SW480 (cell line): ENCODE measurements at regions not wholly inside any gene's neighbourhood (a gene's known extent, or its start where the extent isn't known, plus 50 kb on each side); places are given as distances from the start of the nearest gene placed in this dataset.
"Not testable (repeated sequence)": the region's sequence is repeated elsewhere in the genome, so short reads cannot be mapped to it uniquely, and the experiment has no call there.

Source experiments
- DNase-seq: peaks from one replicate; pipeline ENCODE4 v3.0.0-alpha.2; 2016; ENCODE audit warnings: low spot score

- peak; percentile 36 for DNase-seq
Observed at GRCh38 chr4:126850286-126850685, 782.5 kb upstream of the INTU start.

DNA sequence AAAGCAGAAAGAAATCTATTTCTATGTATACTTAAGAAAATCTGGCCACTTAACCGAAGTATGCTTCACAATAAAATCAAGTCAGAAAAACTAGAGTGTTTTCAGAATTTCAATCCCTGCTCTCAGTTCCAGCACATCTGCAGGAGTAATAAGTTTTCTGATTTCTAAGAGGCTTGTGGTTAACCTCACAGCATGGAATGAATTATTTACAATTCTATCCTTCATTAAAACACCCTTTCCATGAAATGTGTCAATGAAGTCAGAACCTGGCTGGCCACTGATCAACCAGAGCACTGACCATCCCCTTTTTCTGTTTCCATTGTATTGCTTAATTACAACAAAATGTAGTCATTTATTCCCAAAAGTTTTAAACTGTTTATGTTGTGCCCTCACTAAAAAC, 781.4 kb upstream of the INTU start:
- DNase-seq = no peak

GRCh38 chr4:126853715-126854114, 779.0 kb upstream of the INTU start:
- DNase-seq = no peak

- no peak for DNase-seq
Observed at GRCh38 chr4:126856906-126857305, 775.9 kb upstream of the INTU start.

DNA sequence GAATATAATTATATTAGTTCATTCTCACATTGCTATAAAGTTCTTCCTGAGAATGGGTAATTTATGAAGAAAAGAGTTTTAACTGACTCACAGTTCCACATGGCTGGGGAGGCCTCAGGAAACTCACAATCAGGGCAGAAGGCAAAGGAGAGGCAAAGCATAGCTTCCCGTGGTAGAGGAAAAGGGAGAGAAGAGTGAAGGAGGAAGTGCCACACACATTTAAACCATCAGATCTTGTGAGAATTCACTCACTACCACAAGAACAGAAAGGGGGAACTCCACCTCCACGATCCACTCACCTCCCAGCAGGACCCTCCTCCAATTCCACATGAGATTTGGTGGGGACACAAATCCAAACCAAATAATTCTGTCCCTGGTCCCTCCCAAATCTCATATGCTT, 773.4 kb upstream of the INTU start:
- no peak for DNase-seq

DNA sequence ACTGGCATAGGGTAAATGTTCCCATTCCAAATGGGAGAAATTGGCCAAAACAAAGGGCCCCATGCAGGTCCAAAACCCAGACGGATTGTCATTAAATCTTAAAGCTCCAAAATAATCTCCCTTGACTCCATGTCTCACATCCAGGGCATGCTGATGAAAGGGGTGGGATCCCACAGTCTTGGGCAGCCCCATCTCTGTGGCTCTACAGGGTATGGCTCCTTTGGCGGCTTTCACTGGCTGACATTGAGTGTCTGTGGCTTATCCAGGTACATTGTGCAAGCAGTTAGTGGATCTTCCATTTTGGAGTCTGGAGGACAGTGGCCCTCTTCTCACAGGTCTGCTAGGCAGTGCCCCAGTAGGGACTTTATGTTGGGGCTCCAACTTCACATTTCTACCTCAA, 772.9 kb upstream of the INTU start:
- no peak for DNase-seq

DNA sequence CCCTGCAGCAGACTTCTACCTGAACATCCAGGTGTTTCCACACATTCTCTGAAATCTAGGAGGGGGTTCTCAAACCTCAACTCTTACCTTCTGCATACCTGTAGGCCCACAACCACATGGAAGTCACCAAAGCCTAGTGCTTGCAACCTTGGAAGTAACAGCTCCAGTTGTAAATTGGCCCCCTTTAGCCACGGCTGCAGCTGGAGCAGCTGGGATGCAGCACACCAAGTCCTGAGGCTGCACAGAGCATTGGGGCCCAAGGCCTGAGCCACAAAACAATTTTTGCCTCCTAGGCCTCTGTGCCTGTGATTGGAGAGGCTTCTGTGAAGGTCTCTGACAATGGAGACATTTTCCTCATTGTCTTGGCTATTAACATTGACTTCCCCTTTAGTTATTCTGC, 772.4 kb upstream of the INTU start:
- no peak for DNase-seq

- no peak for DNase-seq
Observed at GRCh38 chr4:126869967-126870366, 762.8 kb upstream of the INTU start.

GRCh38 chr4:126871810-126872209, 760.9 kb upstream of the INTU start:
- DNase-seq = no peak

DNA sequence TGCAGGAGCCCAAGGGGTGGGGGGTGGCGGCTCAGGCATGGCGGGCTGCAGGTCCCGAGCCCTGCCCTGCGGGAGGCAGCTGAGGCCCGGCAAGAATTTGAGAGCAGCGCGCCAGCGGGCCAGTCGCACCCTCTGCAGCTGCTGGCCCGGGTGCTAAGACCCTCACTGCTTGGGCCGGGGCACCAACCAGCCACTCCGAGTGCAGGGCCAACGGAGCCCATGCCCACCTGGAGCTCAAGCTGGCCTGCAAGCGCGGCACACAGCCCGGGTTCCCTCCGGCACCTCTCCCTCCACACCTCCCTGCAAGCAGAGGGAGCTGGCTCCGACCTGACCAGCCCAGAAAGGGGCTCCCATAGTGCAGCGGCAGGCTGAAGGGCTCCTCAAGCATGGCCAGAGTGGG, 758.2 kb upstream of the INTU start:
- DNase-seq = no peak

GRCh38 chr4:126888968-126889367, 743.8 kb upstream of the INTU start:
- no peak for DNase-seq

GRCh38 chr4:126890383-126890782, 742.4 kb upstream of the INTU start:
- no peak for DNase-seq

DNA sequence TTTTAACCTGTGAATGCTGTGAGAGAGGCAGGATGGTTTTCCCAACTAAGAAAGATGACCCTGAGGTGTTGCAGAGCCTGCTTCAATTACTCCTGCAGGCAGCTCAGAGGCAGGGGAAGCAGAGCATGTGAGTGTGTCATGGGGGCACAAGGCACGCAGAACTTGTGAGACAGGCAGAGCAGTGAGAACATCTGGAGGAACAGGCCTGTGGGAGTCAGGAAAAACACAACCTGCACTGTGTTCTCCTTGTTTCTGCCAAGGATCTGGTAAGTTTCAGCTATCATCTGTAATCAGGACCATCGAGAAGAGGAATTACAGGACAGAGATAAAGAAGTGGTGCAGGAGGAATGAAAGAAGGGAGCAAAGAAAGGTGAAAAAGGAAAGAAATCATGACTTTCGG, 741.8 kb upstream of the INTU start:
- DNase-seq = no peak

DNA sequence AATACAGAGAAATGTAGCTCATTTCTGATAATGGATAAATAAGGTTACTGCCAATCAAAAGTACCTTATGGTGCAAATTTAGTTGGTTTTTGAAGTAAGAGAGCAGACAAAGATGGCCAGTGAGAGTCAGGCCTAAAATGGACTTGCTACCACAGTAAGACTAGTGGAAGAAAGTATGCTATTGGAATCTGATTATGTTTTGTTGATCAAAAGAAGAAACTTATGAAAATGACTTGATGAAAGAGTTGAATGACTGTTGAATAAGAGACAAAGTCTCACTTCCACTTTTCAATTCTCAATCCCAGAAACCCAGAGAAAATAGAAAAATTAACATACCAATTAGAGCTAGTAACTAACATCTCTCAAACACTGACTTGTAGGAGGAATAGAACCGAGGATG, 737.8 kb upstream of the INTU start:
- DNase-seq = no peak

GRCh38 chr4:126895988-126896570, 736.7 kb upstream of the INTU start:
- DNase-seq = no peak

DNA sequence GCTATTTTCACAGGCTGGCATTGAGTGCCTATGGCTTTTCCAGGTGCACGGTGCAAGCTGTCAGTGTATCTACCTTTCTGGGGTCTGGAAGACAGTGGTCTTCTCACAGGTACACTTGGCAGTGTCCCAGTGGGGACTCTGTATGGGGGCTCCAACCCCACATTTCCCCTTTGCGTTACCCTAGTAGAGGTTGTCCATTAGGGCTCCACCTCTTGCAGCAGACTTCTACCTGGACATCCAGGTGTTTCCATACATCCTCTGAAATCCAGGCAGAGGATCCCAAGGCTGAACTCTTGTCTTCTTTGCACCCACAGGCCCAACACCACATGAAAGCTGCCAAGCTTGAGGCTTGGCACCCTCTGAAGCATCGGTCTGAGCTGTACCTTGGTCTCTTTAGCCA, 735.7 kb upstream of the INTU start:
- DNase-seq = no peak

- no peak for DNase-seq
Observed at GRCh38 chr4:126898815-126899214, 733.9 kb upstream of the INTU start.

DNA sequence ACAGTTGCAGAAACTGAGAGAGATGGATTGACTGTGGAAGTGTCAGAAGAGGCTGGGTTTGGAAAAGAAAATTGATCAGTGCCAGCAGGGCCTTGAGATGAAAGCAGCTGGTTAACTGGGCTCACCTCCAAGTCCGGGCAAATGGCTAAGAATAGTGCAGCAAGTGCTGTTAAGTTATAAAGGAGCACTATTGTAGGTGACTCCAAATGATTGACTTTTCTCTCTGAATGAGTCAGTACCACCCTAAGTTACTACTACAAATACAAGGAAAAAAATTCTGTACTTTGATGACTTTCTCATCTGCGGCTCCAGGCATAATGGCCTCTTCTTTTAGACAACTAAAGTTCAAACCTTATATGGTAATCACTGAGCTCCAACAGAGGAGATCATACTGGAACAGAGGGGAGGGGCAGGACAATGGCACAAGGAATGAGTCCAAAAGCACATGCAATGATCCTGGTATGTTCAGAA, 733.4 kb upstream of the INTU start:
- DNase-seq = no peak

DNA sequence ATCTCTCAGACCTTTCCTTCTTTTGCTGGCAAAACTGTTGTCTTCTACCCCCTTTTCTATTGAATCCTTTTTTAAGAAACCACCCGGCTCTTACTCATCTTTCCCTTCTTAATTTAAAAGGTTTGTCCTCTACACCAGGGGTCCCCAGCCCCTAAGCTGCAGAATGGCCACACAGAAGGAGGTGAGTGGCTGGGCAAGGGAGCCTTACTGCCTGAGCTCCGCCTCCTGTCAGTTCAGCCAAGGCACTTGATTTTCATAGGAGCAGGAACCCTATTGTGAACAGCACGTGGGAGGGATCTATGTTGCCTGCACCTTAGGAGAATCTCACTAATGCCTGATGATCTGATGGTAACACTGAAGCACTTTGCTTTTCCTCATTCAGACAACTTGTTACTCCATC, 726.3 kb upstream of the INTU start:
- DNase-seq = no peak

DNA sequence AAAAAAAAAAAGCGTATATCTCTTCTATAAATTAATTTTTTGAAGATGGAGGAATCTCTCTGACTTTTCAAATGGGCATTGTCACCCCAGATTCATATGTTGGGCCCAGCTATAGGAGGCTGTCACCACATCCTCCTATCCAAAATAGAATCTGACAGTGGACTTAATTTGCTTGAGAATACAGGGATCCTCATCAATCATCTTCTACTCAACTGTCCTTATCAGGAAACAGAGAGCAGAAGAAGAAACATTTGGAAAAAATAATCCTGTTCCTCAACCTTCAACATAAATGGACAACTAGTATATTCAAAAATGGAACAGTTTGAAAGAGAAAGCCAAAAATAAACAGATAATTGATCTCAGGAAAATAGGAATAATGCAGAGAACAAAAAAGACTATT, 725.4 kb upstream of the INTU start:
- no peak for DNase-seq

GRCh38 chr4:126916049-126916625, 716.6 kb upstream of the INTU start:
- no peak for DNase-seq

GRCh38 chr4:126916626-126917140, 716.1 kb upstream of the INTU start:
- no peak for DNase-seq

DNA sequence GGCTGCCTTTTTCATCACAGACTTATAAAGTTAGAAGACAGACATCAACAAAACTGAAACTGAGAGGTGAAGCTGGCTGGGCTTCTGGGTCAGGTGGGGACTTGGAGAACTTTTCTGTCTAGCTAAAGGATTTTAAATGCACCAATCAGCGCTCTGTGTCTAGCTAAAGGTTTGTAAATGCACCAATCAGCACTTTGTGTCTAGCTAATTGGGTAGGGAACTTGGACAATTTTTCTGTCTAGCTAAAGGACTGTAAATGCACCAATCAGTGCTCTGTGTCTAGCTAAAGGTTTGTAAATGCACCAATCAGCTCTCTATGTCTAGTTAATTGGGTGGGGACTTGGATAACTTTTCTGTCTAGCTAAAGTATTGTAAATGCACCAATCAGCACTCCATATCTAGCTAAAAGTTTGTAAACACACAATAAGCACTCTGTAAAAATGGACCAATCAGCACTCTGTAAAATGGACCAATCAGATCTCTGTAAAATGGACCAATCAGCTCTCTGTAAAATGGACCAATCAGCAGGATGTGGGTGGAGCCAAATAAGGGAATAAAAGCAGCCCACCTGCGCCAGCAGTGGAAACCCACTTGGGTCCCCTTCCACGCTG, 710.3 kb upstream of the INTU start:
- DNase-seq = not testable (repeated sequence)

- DNase-seq = no peak
Observed at GRCh38 chr4:126924237-126924636, 708.5 kb upstream of the INTU start.
